ENCODE measurements at regions not wholly inside any gene's neighbourhood (a gene's known extent, or its start where the extent isn't known, plus 50 kb on each side); places are given as distances from the start of the nearest gene placed in this dataset.
"Not testable (repeated sequence)": the region's sequence is repeated elsewhere in the genome, so short reads cannot be mapped to it uniquely, and the experiment has no call there.

GRCh38 chr1:58064166-58064565 lies 482.4 kb downstream of the OMA1 start:
- DNase-seq (ENCODE audit: low read depth in 2 of 2) = no peak

DNA sequence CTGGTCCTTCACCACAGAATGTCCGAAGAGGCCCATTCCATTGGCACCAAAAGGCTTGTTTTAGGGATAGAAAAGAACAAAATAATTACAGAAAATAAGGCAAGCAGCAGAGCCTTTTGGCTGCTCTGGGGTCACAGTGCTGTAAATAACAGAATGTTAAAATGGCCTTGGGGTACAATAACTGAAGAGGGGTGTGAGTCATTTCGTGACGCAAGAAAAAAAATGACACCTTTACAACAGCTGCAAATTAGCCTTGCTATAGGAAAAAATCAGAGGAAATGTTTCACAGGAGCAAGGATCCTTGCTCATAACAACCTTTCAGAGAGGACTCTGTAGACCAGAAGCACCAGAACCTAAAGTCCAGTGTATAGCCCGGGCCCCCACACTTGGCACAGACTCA lies 483.4 kb downstream of the OMA1 start:
- no peak for DNase-seq (ENCODE audit: low read depth in 2 of 2)

GRCh38 chr1:58062635-58063034 lies 483.9 kb downstream of the OMA1 start:
- no peak for DNase-seq (ENCODE audit: low read depth in 2 of 2)

DNA sequence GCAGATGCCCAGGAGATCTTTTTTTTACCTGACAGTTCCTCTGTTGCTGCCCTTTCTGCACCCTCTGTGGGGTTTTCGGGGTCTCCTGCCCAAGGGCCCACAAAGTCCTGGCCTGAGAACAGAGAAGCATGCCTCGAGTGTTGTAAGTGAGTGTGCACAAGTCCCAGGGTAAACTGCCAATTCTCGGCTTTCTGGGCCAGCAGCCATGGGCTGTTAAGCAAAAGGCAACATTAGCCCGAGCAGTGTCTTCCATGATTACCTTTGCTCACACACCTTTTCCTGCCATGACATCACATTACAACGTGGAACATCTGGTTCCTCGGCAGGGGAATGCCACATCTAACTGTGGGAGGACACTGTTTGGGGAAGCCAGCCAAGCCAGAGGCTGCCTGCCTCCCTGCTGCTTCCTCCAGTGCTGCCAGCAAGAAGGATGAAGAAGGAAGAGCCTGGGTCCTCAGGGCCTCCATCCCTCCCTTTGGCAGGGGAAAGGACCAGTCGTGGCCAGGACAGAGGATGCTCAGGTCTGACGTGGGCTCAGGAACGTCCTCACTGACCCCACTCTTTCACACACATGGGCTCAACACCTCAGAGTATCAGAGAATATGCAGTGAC lies 485.9 kb downstream of the OMA1 start:
- no peak for DNase-seq (ENCODE audit: low read depth in 2 of 2)

DNA sequence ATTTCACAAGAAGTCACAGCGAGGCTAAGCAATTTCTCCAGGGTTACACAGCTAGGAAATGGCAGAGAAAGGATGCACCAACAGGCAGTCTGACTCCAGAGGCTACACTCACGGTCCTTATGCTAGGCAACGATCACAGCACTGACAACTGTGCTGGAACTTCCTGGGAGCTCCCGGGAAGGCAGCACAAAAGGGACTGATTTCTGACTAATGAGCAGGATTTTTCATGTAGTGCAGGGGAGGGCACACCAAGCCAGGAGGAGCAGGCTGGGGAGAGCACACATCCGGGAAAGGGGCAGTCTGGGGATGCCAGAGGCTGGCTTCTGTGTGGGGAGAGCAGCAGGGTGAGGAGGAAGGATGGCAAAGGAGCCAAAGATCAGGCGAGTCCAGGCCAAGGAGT lies 486.7 kb downstream of the OMA1 start:
- DNase-seq (ENCODE audit: low read depth in 2 of 2) = no peak

GRCh38 chr1:58058323-58058722 lies 488.2 kb downstream of the OMA1 start:
- DNase-seq (ENCODE audit: low read depth in 2 of 2) = no peak

DNA sequence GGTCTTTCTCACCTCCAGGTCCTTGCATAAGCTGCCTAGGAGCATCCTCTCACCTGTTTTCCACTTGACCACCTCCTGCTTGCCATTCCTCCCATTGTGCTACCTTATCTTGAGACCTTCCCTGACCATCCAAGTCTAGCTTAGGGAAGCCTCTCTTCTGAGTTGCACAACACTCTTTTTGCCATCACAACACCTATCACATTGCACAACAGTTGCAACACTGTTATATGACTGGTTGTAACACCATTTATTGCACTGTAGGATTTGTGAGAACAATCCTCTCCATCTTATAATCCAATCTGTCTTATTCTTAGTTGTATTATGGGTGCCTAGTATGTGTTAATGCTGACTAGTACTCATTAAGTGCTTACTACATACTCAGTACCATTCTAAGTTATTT lies 488.7 kb downstream of the OMA1 start:
- no peak for DNase-seq (ENCODE audit: low read depth in 2 of 2)

DNA sequence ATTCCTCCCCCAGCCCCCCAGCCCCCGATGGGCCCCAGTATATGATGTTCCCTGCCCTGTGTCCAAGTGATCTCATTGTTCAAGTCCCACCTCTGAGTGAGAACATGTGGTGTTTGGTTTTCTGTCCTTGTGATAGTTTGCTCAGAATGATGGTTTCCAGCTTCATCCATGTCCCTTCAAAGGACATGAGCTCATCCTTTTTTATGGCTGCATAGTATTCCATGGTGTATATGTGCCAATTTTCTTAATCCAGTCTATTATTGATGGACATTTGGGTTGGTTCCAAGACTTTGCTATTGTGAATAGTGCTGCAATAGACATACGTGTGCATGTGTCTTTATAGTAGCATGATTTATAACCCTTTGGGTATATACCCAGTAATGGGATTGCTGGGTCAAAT lies 495.3 kb downstream of the OMA1 start:
- not testable (repeated sequence) for DNase-seq (ENCODE audit: low read depth in 2 of 2)

DNA sequence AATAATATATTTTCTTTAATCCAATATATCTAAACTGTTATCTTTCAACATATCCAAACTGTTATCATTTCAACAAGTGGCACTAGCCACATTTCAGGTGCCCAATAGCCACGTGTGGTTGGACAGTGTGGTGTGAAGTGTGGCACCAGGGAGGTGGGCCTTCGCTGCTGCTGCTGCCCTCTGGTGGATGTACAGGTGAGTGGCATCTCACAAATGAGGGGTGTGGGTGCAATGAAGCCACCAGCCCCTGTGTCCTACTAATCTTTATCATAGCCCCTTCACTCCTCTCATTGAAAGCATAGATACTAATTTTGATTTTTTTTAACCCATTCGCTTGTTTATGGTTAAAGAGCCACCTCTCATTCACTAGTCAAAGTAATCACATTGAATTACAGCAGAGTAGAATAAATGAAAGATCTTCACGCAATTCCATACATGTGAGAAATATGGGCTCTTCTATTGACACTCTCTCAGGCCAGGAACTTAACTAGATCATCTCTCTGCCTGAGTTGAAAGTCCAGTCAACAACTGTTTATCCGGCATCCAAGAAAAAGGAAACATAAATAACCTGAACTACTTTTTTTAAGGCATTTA lies 499.2 kb downstream of the OMA1 start:
- peak; percentile 13 to 17 for DNase-seq (ENCODE audit: low read depth in 2 of 2)

DNA sequence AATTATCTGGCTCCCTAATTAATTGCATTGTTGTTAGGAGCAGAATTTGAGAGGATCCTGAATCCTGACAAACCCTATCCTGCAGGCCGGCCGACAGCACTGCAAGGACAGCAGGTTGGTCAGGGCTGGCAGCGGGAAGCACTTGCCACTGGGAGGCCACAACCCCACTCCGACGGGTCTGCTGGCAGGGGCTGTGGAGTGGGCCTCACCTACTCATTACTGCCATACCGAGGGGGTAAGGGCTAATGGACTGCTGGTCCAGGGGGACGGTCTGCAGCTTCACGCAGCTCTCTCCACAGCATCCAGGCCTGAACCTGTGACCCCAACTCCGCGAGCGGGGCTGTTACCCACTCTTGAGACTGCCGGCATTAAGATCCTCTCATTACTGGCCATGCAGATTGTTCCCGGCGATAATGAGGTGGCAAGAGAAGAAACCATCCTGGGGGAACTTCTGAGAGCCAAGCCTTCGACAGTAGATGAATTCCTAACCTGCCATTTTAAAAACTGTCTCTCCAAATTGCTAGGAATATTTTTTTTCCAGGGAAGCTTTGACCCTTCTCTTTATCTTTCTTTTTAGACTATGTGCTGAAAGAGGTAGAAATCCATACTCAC lies 501.3 kb downstream of the OMA1 start:
- no peak for DNase-seq (ENCODE audit: low read depth in 2 of 2)

GRCh38 chr1:58041621-58042020 lies 504.9 kb downstream of the OMA1 start:
- no peak for DNase-seq (ENCODE audit: low read depth in 2 of 2)

DNA sequence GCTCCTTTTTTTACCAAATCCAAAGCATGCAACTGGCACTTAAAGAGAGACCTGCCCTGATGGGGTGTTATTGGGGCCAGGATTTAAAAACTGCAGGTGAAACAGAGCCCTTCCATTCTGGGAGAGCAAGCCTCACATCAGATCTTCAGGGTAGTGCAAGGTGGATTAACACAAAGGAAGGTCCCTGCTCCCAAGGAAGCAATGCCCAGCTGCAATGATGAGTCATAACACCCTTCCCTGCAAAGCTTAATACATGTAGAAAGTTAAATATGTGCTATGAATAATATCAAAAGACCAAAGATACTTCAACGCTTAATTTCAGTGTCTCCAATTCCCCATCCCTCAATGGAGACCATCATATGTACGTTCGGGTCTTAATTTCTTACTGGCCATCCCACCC lies 508.0 kb downstream of the OMA1 start:
- DNase-seq (ENCODE audit: low read depth in 2 of 2) = no peak

- DNase-seq (ENCODE audit: low read depth in 2 of 2) = no peak
These were observed 511.0 kb downstream of the OMA1 start for GRCh38 chr1:58035523-58035922.

DNA sequence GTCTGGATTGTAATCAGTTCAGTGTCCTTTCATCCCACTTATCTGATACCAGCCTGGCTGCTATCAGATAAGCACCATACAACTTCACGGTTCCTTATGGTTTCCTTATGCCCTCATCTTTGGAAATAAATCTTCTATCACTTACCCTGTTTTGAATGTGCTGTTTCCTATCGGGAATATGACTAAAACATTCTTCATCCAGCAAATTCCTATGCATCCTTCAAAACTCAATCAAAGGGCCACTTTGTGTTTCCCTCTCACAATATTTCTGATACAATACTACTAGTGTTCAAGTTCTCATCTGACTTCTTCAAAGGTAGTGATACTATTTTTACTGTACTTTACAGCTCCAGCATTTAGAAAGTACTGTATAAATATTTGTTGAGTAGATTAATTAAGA lies 513.2 kb downstream of the OMA1 start:
- no peak for DNase-seq (ENCODE audit: low read depth in 2 of 2)

DNA sequence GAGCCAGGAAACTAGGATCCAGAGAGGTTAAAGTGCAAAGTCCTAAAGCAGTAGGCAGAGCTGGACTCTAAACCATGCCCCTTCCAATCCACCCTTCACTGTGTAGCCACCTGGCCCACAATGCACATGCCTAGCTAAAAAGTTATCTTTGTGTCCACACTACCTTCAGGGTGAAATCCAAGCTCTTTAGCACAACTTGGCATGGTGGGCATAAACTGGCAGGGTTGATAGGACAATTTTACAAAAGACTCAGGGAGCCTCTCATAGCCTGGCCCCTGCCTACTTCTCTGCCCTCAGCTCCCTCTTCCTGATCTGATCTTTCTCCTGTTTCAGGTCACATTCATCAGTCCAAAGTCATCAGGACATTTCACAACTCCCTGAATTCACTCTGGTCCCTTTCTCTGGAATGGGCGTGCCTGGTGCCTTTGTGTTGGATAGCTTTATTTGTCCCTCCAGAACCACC lies 513.9 kb downstream of the OMA1 start:
- no peak for DNase-seq (ENCODE audit: low read depth in 2 of 2)

GRCh38 chr1:58031416-58031815 lies 515.1 kb downstream of the OMA1 start:
- no peak for DNase-seq (ENCODE audit: low read depth in 2 of 2)

DNA sequence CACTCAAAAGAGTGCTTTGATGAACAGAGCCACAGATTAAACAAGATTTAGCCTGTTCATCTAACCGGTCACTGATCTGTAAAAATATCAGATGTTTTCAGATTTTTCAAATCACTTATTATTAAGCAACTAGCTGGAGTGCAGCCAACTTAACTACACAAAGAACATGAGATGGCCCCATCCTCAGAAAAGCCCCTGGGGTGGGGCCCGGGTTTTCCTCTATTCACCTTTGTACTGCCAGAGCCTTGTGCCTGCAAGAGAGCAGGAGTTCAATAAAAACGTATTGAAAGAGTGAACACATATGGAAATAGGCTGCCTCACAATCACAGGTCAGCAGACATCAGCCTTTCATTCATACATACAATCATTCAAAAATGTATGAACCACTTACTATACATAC lies 516.1 kb downstream of the OMA1 start:
- no peak for DNase-seq (ENCODE audit: low read depth in 2 of 2)

GRCh38 chr1:58017641-58018040 lies 528.9 kb downstream of the OMA1 start:
- DNase-seq (ENCODE audit: low read depth in 2 of 2) = no peak

GRCh38 chr1:58013237-58013636 lies 533.3 kb downstream of the OMA1 start:
- DNase-seq (ENCODE audit: low read depth in 2 of 2) = no peak

GRCh38 chr1:58011978-58012377 lies 534.5 kb downstream of the OMA1 start:
- no peak for DNase-seq (ENCODE audit: low read depth in 2 of 2)

GRCh38 chr1:58006421-58007046 lies 540.0 kb downstream of the OMA1 start:
- DNase-seq (ENCODE audit: low read depth in 2 of 2) = no peak

- no peak for DNase-seq (ENCODE audit: low read depth in 2 of 2)
These were observed 541.3 kb downstream of the OMA1 start for GRCh38 chr1:58005212-58005611.

- DNase-seq (ENCODE audit: low read depth in 2 of 2) = no peak
These were observed 542.5 kb downstream of the OMA1 start for GRCh38 chr1:58003988-58004387.
